ENCODE measurements at regions not wholly inside any gene's neighbourhood (a gene's known extent, or its start where the extent isn't known, plus 50 kb on each side); places are given as distances from the start of the nearest gene placed in this dataset.

- Histone ChIP-seq H3K9ac (ENCODE audit: control insufficient read depth, insufficient read depth, low read length) (no peak overlapping the region), H3K4me3 (no peak overlapping the region), H3K4me1 (ENCODE audit: control insufficient read depth, insufficient read depth, low read length) (no peaks in the 10 kb centered on the region), H3K9me3 (replicated peaks; ENCODE audit: control insufficient read depth, insufficient read depth, low read length) (no peaks in the 10 kb centered on the region), H3K36me3 (ENCODE audit: control insufficient read depth in 2 of 2, insufficient read depth in 2 of 2, low read length in 1 of 2) (no peaks in the 10 kb centered on the region), H3K4me2 (ENCODE audit: control insufficient read depth, insufficient read depth) (no peak overlapping the region), H3K27me3 (replicated peaks in 1 of 2; ENCODE audit: control insufficient read depth in 2 of 2, insufficient read depth in 2 of 2, low read length in 1 of 2) (no peaks in the 10 kb centered on the region), H2AFZ (ENCODE audit: control insufficient read depth, low read depth, low read length) (no peak overlapping the region), H4K20me1 (ENCODE audit: control insufficient read depth, insufficient read depth) (no peaks in the 10 kb centered on the region), H3K79me2 (ENCODE audit: control insufficient read depth, insufficient read depth, low read length) (no peaks in the 10 kb centered on the region), H3K27ac (ENCODE audit: control insufficient read depth, insufficient read depth) (no peak overlapping the region)
- FAIRE-seq (no peak), ATAC-seq (no peak), DNase-seq (ENCODE audit: low read depth, low spot score) (no peak)
- no peak for TF ChIP-seq ZNF592 (IDR thresholded peaks at IDR 0.05)
- no peak for TF ChIP-seq CHD4 (IDR thresholded peaks at IDR 0.05)
- no peak for TF ChIP-seq JUND (IDR thresholded peaks at IDR 0.05; ENCODE audit: low read depth, low read length)
- TF ChIP-seq MEF2B (IDR thresholded peaks at IDR 0.05; ENCODE audit: partially characterized antibody, poor library complexity, severe bottlenecking): no peak
- TF ChIP-seq FOXK2 (IDR thresholded peaks at IDR 0.05): no peak
- no peak for TF ChIP-seq YY1 (IDR thresholded peaks at IDR 0.05; ENCODE audit: low read depth, low read length)
- TF ChIP-seq POLR2A (IDR thresholded peaks at IDR 0.05; ENCODE audit: low read depth, low read length): no peak
- TF ChIP-seq FOS (IDR thresholded peaks at IDR 0.05; ENCODE audit: borderline replicate concordance, extremely low read depth, insufficient read length): no peak
- no peak for TF ChIP-seq NRF1 (conservative IDR thresholded peaks at IDR 0.05; ENCODE audit: low read depth, low read length)
- no peak for TF ChIP-seq NFXL1 (IDR thresholded peaks at IDR 0.05; ENCODE audit: borderline replicate concordance)
- TF ChIP-seq MYB (IDR thresholded peaks at IDR 0.05; ENCODE audit: borderline replicate concordance, low read depth, low read length): no peak
- no peak for TF ChIP-seq EP300 (IDR thresholded peaks at IDR 0.05; ENCODE audit: borderline replicate concordance in 1 of 2, control insufficient read depth in 1 of 2, low read depth in 2 of 2, low read length in 2 of 2)
- TF ChIP-seq SRF (IDR thresholded peaks at IDR 0.05; ENCODE audit: low read depth in 2 of 2, low read length in 2 of 2): no peak
- TF ChIP-seq RBBP5 (conservative IDR thresholded peaks at IDR 0.05): no peak
- TF ChIP-seq TCF3 (IDR thresholded peaks at IDR 0.05; ENCODE audit: borderline replicate concordance, insufficient read depth, low read depth, low read length): no peak
- no peak for TF ChIP-seq KAT2A (conservative IDR thresholded peaks at IDR 0.05; ENCODE audit: control insufficient read depth, low read depth, low read length)
- TF ChIP-seq TCF12 (IDR thresholded peaks at IDR 0.05; ENCODE audit: low read depth, low read length): no peak
- no TSS peak for BruUV-seq (replicated peaks)
- RAD21 ChIA-PET (ENCODE audit: unreplicated experiment): interaction anchor here (1.0 to 6.6 kb wide), 7 partner anchors 9 to 358 kb away, joined by 3 to 48 read pairs (median 4); no protein-coding TSS in a partner anchor
- intact Hi-C loops (cut with micrococcal nuclease; ENCODE audit: unreplicated experiment): no loop called here
- SMC1A ChIA-PET (ENCODE audit: uncharacterized antibody, unreplicated experiment): interaction anchor here (0.9 to 8.0 kb wide), 7 partner anchors 9 to 357 kb away, joined by 3 to 88 read pairs (median 5); no protein-coding TSS in a partner anchor
- WGBS (ENCODE audit: insufficient coverage, insufficient replicate concordance, low lambda C conversion rate, missing lambda C conversion rate): 0% methylated on average over 5 of the region's 5 CpGs
- POLR2A ChIA-PET: no interaction called here
- CTCF ChIA-PET: interaction anchor here (0.6 to 8.1 kb wide), 8 partner anchors 7 to 359 kb away, joined by 3 to 91 read pairs (median 13); no protein-coding TSS in a partner anchor
- in situ Hi-C loops (cut with MboI): loop anchor here (5.0 kb wide), 1 partner anchor 347 kb away; no protein-coding TSS in a partner anchor
Observed at GRCh38 chr19:28324275-28325060, 888.5 kb downstream of the UQCRFS1 start.
